ENCODE measurements at regions not wholly inside any gene's neighbourhood (a gene's known extent, or its start where the extent isn't known, plus 50 kb on each side); places are given as distances from the start of the nearest gene placed in this dataset.

DNA sequence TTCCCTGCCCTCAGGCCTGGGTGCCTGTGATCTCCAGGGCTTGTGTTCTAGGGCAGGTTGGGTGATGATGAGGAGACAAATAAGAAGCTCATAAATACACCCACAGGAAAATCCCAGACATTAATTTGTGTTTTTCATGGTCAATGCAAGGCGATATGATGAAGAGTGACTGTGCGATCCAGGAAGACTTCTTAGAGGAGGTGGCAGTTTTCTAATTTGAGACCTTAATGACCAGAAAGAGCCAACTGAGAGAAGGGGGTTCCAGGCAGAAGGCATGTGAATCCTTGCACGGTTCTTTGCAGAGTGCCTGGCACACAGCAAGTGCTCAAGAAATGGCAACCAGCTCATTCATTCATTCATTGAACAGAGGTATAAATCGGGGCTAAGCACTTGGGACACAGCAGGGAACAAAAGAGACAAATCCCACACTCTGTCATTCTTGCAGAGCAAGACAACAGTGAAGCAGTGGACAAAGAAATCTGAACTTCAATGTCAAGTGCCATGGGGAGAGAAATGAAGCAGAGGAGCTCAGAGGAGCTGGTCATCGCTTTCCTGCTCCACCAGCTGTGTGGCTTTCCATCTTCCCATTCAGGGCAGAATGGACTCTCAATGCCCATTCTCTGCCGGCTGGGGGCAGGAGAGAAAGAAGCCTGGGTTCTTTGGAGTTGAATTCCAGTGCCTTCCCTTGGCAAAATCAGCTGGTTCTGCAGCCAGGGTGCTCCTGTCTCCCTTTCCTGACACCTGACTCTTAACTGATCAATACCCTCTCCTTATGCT, 128.3 kb downstream of the AACS start:
- no peak for DNase-seq

DNA sequence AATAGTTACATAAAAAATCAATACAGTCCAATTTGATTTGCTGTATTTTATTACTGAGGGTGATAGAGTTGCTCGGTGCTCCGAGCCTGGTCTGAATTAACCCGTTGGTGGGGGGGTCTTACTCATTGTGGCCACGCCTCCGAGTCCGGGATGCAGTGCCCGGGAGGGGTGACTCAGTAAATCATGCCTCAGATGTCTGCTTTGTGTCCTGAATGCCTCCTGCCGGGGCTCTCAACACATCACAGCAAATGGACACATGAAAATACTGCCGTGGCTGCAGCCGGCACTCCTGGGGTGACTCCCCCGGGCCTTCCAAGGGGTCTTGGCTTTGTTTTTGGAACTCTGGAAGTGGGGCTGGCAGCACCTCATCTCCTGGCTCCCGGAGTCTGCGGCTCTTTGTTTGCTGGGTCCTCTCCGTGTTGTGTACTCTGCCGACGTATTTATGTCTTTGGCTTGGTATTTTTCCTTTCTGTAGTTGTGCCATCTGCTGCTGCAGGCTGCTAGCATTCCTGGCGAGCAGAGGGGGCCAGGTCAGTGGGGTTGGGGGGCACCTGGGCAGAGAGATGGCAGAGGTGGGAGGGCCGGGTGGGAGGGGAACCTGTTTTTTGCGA, 129.0 kb downstream of the AACS start:
- no peak for DNase-seq

DNA sequence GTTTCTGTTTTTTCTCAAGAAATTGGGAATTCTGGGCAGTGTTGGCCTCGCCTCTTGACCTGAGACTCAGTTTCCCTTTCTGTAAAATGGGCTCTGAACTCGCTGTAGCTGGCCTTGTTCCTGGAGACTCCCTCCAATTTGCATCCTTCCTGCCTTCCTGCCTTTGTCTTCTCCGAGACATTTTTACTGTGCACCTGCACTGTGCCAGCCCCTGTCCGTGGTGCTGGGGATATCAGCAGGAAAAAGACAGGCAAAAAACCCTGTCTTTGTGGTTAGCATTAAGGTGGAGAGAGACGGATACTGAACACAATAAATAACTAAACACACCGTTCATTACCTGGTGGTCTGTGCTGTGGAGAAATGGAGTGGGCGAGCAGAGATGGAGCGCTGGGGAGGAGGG, 129.8 kb downstream of the AACS start:
- DNase-seq = no peak

GRCh38 chr12:125197326-125197725, 132.1 kb downstream of the AACS start:
- no peak for DNase-seq

DNA sequence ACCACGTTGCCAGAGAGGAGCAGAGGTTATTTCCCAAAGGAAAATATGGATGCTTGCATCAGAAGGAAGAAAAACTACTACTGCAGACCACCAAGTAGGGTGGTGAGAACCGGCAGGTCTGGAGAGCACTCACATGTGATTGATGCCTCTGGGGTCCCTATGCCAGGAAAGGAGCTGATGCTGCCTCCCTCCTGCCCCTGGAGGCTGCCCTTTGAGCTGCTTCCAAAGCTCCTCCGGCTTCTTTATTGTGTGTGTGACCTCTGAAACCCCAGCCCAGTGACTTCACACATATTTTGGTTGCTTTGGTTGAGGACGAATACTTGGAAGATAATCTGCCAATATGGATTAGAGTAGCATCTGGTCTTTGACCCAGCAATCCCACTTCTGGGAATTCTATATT, 133.4 kb downstream of the AACS start:
- DNase-seq = no peak

DNA sequence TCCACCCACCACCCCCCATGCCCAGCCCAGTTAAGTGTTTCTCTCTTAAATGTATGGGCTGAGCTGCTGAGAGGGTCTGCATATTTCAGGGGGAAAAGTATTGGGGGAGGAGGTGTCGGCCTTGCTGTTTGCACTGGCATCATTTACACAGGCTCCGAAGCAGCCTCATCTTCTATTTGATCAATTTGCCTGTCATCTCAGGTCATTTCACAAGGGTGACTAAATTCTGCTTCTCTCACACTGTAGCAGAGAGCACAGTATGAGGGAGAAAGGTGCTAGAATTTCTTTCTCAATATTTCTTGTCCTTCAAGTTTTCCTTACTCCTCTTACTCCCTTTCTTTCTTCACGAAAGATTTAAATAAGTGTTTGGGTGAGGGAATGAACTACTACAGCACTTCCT, 135.9 kb downstream of the AACS start:
- no peak for DNase-seq

GRCh38 chr12:125201940-125202339, 136.7 kb downstream of the AACS start:
- DNase-seq = no peak

DNA sequence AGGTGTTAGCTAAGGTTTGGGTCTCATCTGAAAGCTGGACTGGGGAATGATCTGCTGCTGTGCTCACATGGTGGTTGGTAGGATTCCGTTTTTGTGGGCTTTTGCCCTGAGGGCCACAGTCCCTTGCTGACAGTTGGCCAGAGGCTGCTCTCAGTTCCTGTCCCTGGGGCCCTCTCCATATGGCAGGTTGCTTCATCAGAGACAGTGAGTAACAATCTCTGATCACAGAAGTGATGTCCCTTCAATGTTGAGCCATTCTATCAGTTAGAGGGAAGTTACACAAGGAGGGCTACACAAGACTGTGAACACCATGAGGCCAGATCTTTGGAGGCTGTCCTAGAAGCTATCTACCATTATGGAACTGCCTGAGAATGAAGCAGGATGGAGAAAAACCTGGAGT, 137.2 kb downstream of the AACS start:
- DNase-seq = no peak

GRCh38 chr12:125203145-125203765, 138.0 kb downstream of the AACS start:
- no peak for DNase-seq

DNA sequence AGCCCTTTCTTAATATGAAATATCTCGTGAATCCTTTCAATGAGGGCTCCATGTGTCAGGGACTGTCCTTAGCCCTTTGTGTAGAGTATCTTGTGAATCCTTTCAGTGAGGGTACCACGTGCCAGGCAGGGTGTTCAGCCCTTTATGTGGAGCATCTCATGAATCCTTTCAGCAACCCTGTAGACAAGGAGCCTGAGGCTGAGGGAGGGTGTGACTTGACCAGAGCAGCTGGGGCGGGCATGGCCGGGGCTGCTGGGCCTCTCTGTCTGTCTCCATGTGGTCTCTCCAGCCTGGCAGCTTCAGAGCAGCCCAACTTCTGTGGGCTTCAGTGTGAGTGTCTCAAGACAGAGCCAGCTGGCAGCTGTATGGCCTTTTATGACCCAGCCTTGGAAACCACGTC, 140.2 kb downstream of the AACS start:
- no peak for DNase-seq

DNA sequence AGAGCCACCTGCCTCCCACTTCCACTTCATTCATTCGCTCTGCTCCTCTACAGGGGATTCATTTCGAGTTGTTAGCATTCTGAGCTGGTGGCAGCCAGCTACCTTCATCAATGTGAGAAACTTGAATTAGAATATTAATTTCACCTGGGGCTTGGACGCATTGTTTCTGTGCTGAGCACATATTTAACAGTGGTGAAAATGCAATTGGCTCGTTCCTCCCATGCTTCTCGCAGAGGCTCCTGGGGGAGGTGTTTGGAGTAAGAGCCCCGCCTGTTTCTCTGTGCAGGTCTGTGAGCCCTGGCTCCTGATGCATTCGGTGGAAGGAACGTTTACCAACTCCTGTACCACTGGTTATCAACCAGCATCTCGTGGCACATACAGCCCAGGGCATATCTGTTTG, 141.5 kb downstream of the AACS start:
- no peak for DNase-seq

DNA sequence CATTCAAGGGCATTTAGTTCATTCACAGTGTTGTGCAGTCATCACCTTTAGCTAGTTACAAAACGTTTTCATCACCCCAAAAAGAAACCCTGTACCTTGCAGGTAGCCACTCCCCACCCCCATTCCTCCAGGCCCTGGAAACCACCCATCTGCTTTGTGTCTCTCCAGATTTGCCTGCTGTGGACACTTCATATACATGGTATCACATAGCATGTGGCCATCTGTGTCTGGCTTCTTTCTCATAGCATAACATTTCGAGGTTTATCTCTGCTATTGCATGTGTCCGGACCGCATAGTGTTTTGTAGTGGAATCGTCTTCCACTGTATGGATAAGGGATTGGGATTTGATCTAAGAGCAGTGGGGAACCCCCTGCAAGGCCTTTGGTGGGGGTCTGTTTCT, 143.1 kb downstream of the AACS start:
- DNase-seq = no peak

DNA sequence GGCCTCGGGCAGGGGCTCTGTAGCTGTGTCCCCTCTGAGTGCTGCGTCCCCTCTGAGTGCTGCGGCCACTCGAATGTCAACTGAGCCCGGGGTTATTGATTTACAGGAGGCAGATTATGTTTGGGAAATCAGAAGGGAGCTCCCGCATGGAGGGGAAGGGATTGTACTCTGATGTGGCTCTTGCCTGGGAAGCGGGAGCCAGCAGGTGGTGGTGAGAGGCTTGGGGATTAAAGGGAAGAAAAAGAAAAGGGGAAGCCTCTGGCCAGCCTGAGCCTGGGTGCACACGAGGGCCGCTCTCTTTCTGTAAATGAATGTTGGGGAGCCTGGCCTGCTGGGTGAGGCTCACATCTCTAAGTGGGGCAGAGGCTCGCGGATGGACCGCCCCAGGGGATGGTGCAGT, 143.7 kb downstream of the AACS start:
- no peak for DNase-seq

- no peak for DNase-seq
Measured at GRCh38 chr12:125210104-125210755, 145.0 kb downstream of the AACS start.

DNA sequence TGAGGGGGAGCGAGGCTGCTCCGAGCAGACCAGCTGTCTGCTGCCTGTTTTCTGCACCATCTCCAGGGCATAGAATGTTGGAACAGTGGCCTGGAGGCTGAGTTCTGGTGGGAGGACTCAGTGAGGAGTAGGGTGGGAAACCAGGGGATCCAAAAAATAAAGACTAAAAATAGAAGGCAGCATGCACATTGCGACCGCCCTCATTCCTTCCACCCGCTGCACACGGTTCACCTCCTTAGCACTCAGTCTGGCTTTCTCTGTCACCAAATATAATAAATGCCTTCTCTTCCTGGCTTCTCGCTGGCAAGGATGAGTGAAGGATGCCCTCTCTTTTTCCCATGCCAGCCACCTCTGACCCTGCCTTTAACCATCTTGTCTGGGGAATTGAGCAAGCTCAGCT, 146.2 kb downstream of the AACS start:
- no peak for DNase-seq

GRCh38 chr12:125214289-125214688, 149.1 kb downstream of the AACS start:
- DNase-seq = no peak

DNA sequence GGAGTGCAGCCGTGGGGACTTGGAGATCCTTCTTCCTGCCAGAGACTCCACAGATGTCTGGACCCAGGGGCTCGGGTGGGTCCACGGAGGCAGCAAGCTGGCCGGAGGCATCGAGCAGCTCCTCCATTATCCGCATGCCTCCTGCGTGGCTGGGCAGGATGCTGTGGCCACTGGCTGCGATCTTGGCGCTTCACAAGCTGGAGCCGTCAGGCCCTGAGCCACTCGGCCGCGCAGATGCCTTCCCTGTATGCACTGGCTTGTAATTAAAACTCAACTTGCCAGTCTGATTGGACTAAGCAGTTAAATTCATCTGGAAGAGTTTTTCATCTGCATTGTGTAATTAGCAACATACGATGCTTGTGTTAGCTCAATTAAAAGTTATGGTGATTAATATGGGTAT, 151.5 kb downstream of the AACS start:
- no peak for DNase-seq

- no peak for DNase-seq
Measured at GRCh38 chr12:125217308-125217707, 152.1 kb downstream of the AACS start.

DNA sequence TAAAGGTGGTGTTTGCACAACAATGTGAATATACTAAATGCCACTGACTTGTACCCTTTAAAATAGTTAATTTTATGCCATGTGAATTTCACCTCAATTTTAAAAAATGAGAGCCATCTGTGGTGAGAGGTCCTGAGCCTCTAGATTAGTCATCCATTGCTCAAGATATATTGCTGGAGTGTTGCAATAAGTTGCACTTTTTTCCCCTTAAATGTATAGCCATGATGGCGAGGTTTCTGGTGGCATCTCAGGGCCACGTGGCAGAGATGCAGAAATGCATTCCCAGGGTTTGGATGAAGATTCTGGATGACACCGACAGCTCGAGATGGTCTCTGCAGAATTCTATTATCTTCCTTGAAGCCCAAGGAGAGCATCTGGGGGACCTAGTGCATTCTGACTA, 153.7 kb downstream of the AACS start:
- DNase-seq = no peak

DNA sequence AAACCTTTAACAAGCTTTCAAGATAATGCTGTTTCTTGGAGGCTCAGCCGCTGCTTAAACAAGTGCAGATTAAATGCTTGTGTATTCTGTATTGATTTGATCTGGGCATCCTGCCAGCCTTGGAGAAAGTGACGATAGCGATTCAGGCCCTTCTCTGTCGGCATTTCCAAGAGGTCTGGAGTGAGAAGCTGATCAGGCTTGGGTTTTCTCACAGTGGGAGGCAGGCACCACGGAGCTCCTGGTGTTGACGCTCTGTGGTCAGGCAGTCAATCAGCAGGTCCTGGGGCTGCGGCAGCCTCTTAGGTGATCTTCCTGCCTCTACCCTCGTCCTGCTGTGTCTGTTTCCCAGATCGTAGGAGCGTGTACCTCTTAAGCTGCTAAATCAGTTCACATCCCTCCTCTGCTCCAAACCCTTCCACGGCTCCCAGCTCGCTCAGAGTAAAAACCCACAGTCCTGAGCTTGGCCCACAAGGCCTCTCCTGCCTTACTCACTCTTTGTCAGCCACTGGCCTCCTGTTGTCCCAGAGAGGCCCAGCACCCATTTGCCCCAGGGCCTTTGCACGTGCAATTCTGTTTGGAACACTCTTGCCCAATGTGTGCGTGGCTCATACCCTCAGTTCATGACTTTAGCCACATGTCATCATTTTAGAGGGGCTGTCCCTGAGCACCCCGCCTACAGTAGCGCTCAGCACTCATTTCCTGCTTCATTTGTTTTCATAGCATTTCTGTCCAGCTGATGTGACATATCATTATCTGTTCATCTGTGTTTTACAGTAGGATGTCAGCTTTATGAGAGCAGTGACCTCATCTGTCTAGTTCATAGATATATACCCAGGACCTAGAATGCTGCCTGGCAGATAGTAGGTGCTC, 155.4 kb downstream of the AACS start:
- no peak for DNase-seq

DNA sequence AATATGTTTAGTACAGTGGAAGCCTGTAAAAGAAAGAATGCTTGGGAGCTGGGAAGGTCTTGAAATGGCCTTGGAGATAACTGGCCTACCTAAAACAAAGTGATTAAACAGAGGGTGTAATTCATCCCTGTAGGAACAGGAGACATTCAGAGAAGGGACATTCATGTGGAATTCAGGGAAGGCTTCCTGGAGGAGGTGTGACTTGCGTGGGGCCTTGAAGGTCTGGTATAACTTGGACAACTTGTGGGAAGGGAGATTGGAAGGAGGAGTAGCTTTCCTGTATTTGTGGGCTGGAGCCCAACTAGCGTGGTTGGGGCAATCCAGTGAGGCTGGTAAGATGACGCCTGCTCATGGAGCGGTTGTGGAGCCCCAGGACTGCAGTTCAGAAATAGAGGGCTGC, 156.4 kb downstream of the AACS start:
- no peak for DNase-seq

DNA sequence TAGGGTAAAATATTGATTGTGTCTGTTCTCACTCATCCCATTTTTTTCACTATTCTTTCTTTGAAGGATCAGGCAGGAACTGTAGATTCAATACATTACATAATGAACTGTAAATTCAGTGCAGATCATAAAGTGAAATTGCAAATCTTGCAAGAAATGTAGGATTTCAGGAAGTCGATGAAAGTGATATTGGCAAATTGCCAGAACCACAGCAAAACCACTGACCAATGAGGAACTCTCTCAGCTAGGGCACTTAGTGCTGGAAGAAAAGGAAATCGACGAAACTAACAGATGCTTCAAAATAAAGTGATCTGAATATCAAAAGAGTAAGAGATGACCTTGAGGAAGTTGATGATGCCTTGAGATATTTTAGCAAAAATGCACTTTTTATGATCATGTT, 157.6 kb downstream of the AACS start:
- no peak for DNase-seq

All from left kidney (tissue), 1 donor.